Endothelial cell (in vitro differentiated cells): ENCODE measurements at regions not wholly inside any gene's neighbourhood (a gene's known extent, or its start where the extent isn't known, plus 50 kb on each side); places are given as distances from the start of the nearest gene placed in this dataset.

Source experiments
- DNase-seq: peaks from one replicate; pipeline ENCODE4 v3.0.0; 2021; ENCODE audit warnings: low spot score
- H3K27ac Mint-ChIP-seq: one replicate; pipeline ENCODE4 v1.8.0; 2021; ENCODE audit warnings: mixed read lengths, inconsistent platforms; ENCODE audit not compliant: unreplicated experiment
- H3K27me3 Mint-ChIP-seq: one replicate; pipeline ENCODE4 v1.8.0; 2021; ENCODE audit warnings: mild to moderate bottlenecking, moderate library complexity, mixed read lengths, inconsistent platforms; ENCODE audit not compliant: unreplicated experiment
- H3K36me3 Mint-ChIP-seq: one replicate; pipeline ENCODE4 v1.8.0; 2021; ENCODE audit warnings: mild to moderate bottlenecking, low read depth, mixed read lengths, inconsistent platforms; ENCODE audit not compliant: unreplicated experiment
- H3K4me1 Mint-ChIP-seq: one replicate; pipeline ENCODE4 v1.8.0; 2021; ENCODE audit warnings: mild to moderate bottlenecking, mixed read lengths, inconsistent platforms; ENCODE audit not compliant: unreplicated experiment
- H3K4me3 Mint-ChIP-seq: one replicate; pipeline ENCODE4 v1.8.0; 2021; ENCODE audit warnings: mild to moderate bottlenecking, mixed read lengths, inconsistent platforms; ENCODE audit not compliant: unreplicated experiment
- H3K9me3 Mint-ChIP-seq: one replicate; pipeline ENCODE4 v1.8.0; 2021; ENCODE audit warnings: mixed read lengths, inconsistent platforms; ENCODE audit not compliant: unreplicated experiment
- TF ChIP-seq, protein P1 (sequence below): fragments of 200-600 bp; sonication (generic); IDR thresholded peaks from one replicate; pipeline ENCODE4 v1.5.0; 2021; ENCODE audit warnings: antibody characterized with exemption; ENCODE audit not compliant: unreplicated experiment

DNA sequence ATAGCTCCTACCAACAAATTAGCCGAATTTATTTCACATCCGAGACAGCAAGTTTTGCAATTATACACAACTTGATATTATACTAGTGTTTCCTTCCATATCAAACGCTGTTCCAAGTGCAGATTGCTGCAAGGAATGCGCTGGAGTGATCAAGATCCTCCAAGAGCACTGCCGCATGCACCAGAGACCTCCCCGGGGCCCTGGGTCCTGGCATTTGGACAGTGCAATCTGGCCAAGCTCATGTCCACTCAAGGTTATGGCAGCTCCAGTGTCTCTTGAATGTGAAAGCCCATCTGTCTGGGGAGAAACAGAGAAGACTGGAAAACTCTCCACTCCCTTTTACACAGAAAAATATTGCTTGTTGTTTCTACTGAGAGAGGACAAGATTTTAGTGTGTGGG, 111.9 kb downstream of the HSPH1 start:
- no peaks in the 10 kb centered on the region for H3K9me3 Mint-ChIP-seq
- DNase-seq: no peak
- peaks cover 3% of the 10 kb centered on the region for H3K27me3 Mint-ChIP-seq

DNA sequence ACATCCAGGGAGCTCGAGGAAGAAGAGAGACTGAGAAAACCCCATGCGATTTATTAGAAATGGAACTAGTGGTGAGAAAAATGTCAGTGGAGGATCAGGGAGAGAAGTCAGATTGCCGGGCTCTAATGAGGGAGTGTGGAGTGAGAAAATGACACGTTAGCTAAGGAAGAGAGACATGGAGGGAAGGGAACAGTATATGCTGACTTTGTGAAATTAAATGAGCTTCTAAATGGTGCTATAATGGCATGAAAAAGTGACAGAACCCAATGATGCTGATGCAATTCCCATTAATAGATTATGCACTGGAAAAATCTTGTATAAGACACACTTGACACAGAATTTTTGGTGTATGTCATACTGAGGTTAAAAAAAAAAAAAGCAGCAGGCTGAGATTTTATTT, 112.6 kb downstream of the HSPH1 start:
- no peaks in the 10 kb centered on the region for H3K36me3 Mint-ChIP-seq
- no peak overlapping the region for H3K4me3 Mint-ChIP-seq
- TF ChIP-seq, protein P1, sequence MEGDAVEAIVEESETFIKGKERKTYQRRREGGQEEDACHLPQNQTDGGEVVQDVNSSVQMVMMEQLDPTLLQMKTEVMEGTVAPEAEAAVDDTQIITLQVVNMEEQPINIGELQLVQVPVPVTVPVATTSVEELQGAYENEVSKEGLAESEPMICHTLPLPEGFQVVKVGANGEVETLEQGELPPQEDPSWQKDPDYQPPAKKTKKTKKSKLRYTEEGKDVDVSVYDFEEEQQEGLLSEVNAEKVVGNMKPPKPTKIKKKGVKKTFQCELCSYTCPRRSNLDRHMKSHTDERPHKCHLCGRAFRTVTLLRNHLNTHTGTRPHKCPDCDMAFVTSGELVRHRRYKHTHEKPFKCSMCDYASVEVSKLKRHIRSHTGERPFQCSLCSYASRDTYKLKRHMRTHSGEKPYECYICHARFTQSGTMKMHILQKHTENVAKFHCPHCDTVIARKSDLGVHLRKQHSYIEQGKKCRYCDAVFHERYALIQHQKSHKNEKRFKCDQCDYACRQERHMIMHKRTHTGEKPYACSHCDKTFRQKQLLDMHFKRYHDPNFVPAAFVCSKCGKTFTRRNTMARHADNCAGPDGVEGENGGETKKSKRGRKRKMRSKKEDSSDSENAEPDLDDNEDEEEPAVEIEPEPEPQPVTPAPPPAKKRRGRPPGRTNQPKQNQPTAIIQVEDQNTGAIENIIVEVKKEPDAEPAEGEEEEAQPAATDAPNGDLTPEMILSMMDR: no peak
- H3K9me3 Mint-ChIP-seq: no peaks in the 10 kb centered on the region
- peaks cover 8% of the 10 kb centered on the region for H3K4me1 Mint-ChIP-seq
- H3K27ac Mint-ChIP-seq: no peak overlapping the region
- H3K27me3 Mint-ChIP-seq: peaks cover 3% of the 10 kb centered on the region
- DNase-seq: no peak

More for the DNA sequence above, 111.9 kb downstream of the HSPH1 start:
- no peak overlapping the region for H3K4me3 Mint-ChIP-seq
- H3K27ac Mint-ChIP-seq: no peak overlapping the region
- TF ChIP-seq, protein P1: no peak
- H3K36me3 Mint-ChIP-seq: no peaks in the 10 kb centered on the region
- H3K4me1 Mint-ChIP-seq: peaks cover 8% of the 10 kb centered on the region

DNA sequence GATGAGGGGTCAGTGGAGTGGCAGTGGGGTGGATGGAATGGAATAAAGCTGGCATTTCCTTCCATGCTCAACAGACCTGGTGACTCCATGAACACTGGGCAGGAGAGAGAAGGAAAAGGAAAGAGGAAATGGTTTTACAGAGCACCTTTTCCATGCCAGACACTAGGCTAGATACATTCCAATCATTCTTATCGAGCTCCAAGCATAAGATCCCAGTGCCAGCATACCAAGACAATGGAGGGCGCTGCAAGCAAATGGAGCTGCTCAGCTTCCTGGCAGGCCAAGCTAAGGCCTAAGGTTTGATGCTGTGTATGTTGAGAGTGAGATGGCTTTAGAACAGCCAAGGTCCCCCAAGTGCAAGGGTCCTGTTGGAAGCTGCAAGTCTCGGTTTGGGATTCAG, 113.2 kb downstream of the HSPH1 start:
- DNase-seq: no peak
- H3K9me3 Mint-ChIP-seq: no peaks in the 10 kb centered on the region
- TF ChIP-seq, protein P1: no peak
- peaks cover 8% of the 10 kb centered on the region for H3K4me1 Mint-ChIP-seq
- no peaks in the 10 kb centered on the region for H3K36me3 Mint-ChIP-seq
- H3K27me3 Mint-ChIP-seq: peaks cover 3% of the 10 kb centered on the region
- H3K4me3 Mint-ChIP-seq: no peak overlapping the region
- H3K27ac Mint-ChIP-seq: no peak overlapping the region

DNA sequence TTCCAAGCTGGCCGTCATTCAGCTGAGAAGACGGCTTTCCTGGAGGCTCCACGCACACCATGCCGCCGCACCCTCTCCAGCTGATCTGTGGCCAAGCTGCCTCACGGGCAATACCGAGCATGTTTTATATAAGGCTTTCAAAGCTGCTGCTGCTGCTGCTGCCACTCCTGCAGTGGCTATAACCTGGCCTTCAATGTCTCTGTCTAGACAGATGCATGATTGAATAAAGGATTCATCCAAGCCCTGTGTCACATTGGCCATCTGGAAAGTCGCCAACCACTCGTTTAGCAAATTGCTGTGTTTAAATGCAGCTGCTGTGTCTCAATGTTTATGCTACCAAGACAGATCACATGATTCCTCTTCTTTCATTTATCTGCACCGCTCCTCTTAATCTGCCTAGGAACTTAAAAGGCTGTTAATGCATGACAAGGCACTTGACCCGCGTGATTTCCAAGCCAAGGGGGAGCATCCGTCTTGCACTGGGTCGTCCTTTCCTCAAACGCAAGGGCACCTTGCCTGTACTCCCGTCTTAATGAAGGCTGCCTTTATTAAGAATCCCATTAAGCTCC, 114.3 kb downstream of the TEX26 start:
- no peak overlapping the region for H3K4me3 Mint-ChIP-seq
- H3K27ac Mint-ChIP-seq: no peak overlapping the region
- DNase-seq: no peak
- H3K27me3 Mint-ChIP-seq: peaks cover 3% of the 10 kb centered on the region
- peaks cover 7% of the 10 kb centered on the region for H3K4me1 Mint-ChIP-seq
- H3K36me3 Mint-ChIP-seq: no peaks in the 10 kb centered on the region
- TF ChIP-seq, protein P1: no peak
- H3K9me3 Mint-ChIP-seq: no peaks in the 10 kb centered on the region

DNA sequence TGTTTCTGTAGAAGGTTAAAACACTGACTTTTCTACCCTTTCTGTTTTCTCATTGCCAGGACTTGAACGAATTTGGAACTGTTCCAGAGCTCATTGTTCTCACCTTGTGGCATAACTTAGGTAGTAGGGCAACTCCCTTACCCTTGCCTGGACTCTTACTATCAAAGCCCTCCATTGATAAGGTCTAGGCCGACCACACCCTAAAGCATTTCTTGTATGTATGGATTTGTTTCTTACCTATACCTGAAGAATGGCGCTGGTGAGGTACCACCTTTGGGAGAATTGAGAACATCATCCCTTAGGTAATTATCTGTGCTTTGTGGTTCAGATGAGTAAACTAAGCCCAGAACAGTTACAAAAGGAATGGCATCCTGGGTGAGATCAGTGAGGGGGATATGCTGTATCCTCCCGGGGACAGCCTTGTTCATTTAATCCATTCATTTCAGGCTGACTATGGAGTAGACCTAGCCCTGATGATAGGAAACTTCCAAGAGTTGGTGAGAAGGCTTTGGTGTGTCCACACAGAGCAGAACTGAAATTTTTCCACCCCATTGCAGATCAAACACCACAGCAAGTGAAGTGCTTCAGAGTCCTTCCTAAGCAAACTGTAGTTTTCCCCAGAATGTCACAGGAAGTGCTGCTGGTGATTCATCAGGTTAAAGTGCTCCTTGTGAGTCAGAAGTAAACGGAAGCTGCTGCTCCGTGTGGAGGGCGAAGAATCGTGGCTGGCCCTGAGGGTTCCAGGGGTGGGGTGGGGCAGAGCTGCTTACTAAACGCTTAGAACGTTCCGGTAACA, 113.0 kb downstream of the TEX26 start:
- H3K4me1 Mint-ChIP-seq: peaks cover 5% of the 10 kb centered on the region
- no peaks in the 10 kb centered on the region for H3K9me3 Mint-ChIP-seq
- H3K27ac Mint-ChIP-seq: peak overlapping the region; percentile 20
- peaks cover 1% of the 10 kb centered on the region for H3K27me3 Mint-ChIP-seq
- H3K4me3 Mint-ChIP-seq: no peak overlapping the region
- no peak for DNase-seq
- TF ChIP-seq, protein P1: no peak
- H3K36me3 Mint-ChIP-seq: no peaks in the 10 kb centered on the region
